Suppressor macrophage treated with lipopolysaccharide for 1 hour (primary cell): ENCODE measurements at regions not wholly inside any gene's neighbourhood (a gene's known extent, or its start where the extent isn't known, plus 50 kb on each side); places are given as distances from the start of the nearest gene placed in this dataset.

Experiments used
- DNase-seq, 3 donors: peaks; one replicate each; pipeline ENCODE4 v3.0.0-alpha.2; 2020 to 2022

- DNase-seq = no peak
Observed at GRCh38 chr7:85074-85882, 107.1 kb upstream of the FAM20C start.

- no peak for DNase-seq
Observed at GRCh38 chr7:85883-86515, 106.4 kb upstream of the FAM20C start.

- DNase-seq = no peak
Observed at GRCh38 chr7:86629-87028, 105.7 kb upstream of the FAM20C start.

GRCh38 chr7:87047-87446 lies 105.3 kb upstream of the FAM20C start:
- no peak for DNase-seq

- DNase-seq = no peak
Observed at GRCh38 chr7:87671-88070, 104.7 kb upstream of the FAM20C start.

GRCh38 chr7:88095-88926 lies 104.1 kb upstream of the FAM20C start:
- DNase-seq = no peak

- no peak for DNase-seq
Observed at GRCh38 chr7:88927-89231, 103.5 kb upstream of the FAM20C start.

- DNase-seq = peak; percentile 94 to 96 (median 95)
Observed at GRCh38 chr7:89232-90019, 102.9 kb upstream of the FAM20C start.

- peak; percentile 36 to 45 (median 41) for DNase-seq
Observed at GRCh38 chr7:90111-91063, 102.0 kb upstream of the FAM20C start.

- DNase-seq = no peak
Observed at GRCh38 chr7:91396-92175, 100.8 kb upstream of the FAM20C start.

- DNase-seq = no peak
Observed at GRCh38 chr7:92231-92674, 100.1 kb upstream of the FAM20C start.

GRCh38 chr7:92888-93672 lies 99.3 kb upstream of the FAM20C start:
- DNase-seq = no peak

GRCh38 chr7:94251-94801 lies 98.0 kb upstream of the FAM20C start:
- DNase-seq = no peak

GRCh38 chr7:95180-95862 lies 97.0 kb upstream of the FAM20C start:
- no peak for DNase-seq

GRCh38 chr7:95863-96260 lies 96.5 kb upstream of the FAM20C start:
- DNase-seq = no peak

GRCh38 chr7:96861-97260 lies 95.5 kb upstream of the FAM20C start:
- DNase-seq = no peak

- no peak for DNase-seq
Observed at GRCh38 chr7:97310-97841, 95.0 kb upstream of the FAM20C start.

- DNase-seq = peak in 1 of 3 donors; percentile 37
Observed at GRCh38 chr7:101146-102046, 91.0 kb upstream of the FAM20C start.
